GM21717 (cell line): ENCODE measurements at regions not wholly inside any gene's neighbourhood (a gene's known extent, or its start where the extent isn't known, plus 50 kb on each side); places are given as distances from the start of the nearest gene placed in this dataset.

ENCODE experiments used
- ATAC-seq: cut with Tn5 transposase; IDR thresholded peaks from one replicate; pipeline ENCODE4 v1.9.1; 2021; ENCODE audit warnings: mild to moderate bottlenecking, moderate library complexity; ENCODE audit not compliant: unreplicated experiment

DNA sequence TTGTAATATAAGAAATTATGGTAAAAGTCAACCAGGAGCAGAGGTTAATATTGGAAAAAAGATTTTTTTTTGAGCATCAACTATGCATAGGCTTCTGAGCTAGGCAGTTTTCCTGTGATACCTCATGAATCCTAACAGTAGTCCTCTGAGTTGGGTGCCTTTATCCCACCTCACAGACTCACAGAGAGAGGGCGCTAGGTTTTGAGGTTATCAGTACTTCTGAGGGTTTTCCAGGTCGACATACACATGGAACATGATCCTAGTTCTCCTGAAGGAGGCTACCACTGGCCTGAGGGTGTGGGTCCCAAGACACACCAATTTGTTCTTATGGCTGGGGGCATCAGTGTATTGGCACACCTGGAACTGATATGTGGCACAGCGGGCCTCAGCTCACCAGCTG lies 358.8 kb upstream of the JAG1 start:
- ATAC-seq: no peak

DNA sequence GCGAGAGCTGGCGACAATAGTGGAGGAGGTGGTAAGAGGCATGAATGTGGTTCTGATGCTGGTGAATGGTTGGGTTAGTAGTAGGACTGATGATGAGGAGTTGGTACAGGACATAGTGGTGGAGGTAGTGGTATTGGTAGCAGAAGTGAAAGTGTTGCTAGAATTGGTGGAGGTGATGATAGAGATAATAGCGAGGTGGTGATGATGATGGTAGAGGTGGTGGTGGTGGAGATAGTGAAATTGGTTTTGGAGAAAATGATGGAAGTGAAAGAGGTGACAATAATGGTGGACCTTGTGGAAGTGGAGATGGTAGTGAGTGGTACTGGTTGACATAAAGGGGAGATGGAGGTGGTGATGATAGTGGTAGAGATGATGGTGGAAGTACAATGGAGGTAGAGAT lies 360.2 kb upstream of the JAG1 start:
- ATAC-seq: no peak

DNA sequence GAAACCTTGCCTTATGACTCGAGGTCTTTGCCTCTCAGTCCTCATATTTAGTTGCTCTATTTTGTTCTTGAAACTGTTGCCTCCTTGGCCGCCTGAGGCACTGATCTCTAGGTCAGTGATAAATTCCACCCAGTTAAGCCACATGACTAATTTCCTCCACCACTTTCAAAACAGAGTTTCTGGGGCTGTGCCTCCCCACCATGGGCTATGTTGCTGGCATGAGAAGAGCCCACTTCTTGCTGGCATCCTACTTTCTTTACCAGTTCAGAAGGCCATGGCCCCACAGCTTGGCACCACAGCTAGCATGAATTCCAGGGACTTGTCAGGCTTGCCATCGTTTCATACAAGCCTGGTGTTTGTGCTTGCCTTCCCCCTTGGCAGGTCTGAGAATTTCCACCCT lies 361.4 kb upstream of the JAG1 start:
- no peak for ATAC-seq

- ATAC-seq: no peak
Measured at GRCh38 chr20:11041396-11041795, 367.6 kb upstream of the JAG1 start.

DNA sequence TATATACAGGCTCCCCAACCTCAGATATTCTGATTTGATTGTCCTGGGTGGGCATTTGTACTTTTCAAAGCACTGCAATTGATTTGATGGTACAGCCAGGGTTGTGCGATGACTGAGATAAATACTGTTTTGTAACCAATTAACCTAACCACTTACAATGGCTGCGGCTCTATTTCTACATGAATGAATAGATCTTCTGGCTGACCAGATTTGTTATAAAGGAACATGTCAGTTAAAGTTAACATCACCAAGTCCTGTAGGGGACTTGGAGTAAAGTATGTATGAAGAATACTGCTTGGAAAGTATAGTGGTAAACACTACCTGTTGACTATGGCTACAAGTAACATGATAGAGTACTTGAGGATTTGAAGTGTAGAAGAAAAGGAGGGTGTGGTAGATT lies 369.2 kb upstream of the JAG1 start:
- ATAC-seq: no peak

- no peak for ATAC-seq
Measured at GRCh38 chr20:11044561-11044960, 370.8 kb upstream of the JAG1 start.

GRCh38 chr20:11045412-11046175 lies 371.8 kb upstream of the JAG1 start:
- ATAC-seq: no peak

- no peak for ATAC-seq
Measured at GRCh38 chr20:11047559-11047958, 373.8 kb upstream of the JAG1 start.

DNA sequence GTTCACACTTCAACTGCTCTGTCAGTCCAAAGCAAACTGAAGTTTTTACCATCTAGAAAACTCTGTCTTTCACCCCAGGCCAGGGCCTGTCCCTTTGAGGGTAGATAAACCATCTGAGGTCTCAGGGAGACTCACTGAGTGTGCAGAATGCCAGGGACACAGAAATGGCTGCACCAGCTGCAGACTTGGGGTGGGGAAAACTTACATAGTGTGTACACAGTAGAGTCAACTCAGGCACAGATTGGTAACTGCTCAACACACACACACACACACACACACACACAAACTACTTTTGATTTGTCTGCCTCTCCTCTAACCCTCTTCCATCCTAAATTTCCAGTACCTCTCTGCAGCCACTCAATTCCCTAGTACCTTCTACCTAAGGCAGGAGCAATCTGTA lies 374.9 kb upstream of the JAG1 start:
- ATAC-seq: no peak

GRCh38 chr20:11050350-11050749 lies 376.6 kb upstream of the JAG1 start:
- no peak for ATAC-seq

DNA sequence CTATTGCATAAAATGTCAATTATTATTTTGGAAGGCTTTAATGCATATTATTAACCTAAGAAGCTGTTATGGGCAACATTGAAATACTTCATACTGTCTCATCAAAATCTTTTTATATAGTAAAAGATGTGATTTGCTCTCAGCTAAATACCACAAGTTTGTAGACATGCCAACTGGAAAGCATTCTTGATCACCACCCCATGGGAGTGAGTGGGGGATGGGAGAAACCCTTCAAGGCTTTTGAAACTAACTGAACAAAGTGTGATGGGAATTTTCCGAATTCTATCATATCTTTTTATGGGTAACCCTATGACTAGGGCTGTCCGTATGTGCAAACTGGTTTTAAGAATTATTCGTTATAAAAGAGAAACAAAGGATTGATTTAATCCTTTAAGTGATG lies 377.3 kb upstream of the JAG1 start:
- ATAC-seq: no peak

- ATAC-seq: no peak
Measured at GRCh38 chr20:11053310-11053709, 379.5 kb upstream of the JAG1 start.

DNA sequence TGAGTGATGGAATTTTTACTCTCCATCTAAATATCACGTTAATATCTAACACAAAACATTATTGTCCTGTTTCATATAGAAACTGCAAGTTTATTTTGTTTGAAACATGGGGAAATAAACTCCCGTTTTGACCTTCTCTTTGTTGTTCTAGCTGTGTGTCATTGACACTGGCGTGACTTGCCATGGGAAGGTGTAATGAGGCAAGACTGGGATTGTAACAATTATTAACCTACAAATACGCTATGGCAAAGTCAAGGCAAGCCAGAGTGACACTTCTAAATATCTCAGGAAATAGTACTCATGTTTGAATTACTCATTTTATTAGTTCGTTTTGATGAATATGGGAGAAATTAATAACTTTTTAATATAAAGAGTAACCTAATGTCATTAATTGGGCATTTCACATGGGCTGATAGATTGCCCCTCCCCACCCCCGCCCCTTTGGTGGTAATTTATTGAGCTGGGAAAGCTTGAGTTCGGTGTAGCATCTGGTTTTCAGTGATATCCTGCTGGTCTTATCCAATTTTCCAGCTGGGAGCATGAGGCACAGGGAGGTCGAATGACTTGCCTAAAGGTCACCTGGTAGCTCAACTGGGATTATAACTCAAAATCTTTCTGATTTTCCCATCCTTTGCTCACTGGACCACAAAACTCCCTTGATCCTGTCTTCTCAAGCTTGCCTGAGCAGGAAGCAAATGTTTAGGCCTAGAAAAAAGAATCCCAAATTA lies 380.6 kb upstream of the JAG1 start:
- ATAC-seq: no peak

DNA sequence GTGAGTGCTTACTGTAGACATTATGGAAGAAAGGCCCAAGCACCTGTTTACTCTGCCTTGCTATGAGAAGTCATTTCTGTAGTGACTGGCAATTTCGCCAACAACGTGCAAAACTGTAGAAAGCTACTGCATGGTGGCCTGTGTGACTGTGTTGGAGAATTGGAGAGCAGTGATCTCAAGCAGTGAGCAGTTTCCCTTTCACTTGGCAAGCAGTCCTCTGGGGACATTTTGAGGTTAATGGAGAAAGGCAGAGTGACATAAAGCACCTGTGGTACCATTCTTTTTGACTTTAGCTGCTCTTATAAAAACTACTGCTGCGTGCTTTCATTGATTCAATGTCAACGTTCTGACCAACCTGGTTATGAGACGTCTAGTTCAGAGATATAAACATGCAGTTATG lies 382.6 kb upstream of the JAG1 start:
- ATAC-seq: no peak

DNA sequence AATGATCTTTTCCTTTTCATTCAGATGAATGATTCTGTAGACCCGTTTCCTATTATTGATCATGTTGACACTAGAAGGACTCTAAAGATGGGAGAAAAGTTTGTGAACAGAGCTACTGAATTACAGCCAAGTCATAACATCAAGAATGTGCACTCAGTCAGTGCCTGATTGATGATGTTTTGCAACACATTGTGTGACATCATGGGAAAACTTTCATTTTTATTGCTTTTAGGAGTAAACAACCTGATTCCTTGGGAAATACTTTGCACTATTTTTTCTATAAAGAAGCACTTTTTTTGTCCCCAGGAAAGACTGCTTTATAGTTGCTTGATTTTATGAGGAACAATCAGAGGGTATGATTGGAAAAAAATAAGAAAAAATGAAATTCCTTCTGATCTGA lies 383.8 kb upstream of the JAG1 start:
- no peak for ATAC-seq

DNA sequence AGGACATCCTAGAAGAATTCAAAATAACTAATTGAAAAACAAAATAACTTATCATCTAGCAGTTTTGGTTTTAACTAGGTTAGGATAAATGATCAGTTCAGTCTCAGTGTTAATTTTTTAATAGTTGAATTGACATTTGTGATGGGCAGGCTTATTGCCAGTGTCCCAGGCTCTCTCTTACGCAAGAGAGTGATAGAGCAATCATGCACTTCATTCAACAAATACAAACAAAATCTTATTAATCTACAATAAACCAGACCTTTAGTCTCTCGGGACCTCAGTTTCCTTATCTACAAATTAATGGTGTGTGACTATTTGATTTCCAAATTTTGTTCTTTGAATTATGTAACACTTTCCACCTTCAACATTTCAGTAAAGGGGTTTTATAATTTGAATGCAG lies 385.9 kb upstream of the JAG1 start:
- no peak for ATAC-seq

- ATAC-seq: no peak
Measured at GRCh38 chr20:11060423-11061185, 386.8 kb upstream of the JAG1 start.

GRCh38 chr20:11063444-11063843 lies 389.6 kb upstream of the JAG1 start:
- no peak for ATAC-seq

GRCh38 chr20:11064946-11065345 lies 391.1 kb upstream of the JAG1 start:
- ATAC-seq: no peak

DNA sequence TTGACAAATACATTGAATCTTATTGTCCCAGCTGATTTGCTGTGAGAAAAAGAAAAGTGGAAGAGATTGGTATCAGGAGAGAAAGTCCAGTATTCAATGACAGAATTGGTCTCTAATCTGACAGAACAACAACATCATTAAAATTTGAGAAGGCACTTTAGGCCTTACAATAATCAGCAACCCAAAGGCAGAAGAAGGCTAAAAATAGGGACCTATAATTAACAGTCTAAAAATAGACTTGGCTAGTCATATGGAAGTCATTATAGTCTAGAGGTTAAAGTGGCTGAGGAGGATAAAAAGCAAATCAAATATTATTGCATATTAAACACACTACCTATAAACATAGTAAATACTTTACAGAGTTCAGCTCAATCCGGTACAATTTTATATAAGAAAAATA lies 393.6 kb upstream of the JAG1 start:
- ATAC-seq: no peak

GRCh38 chr20:11072982-11073381 lies 399.2 kb upstream of the JAG1 start:
- ATAC-seq: no peak
